Amniotic epithelial cell (primary cell): ENCODE measurements at regions not wholly inside any gene's neighbourhood (a gene's known extent, or its start where the extent isn't known, plus 50 kb on each side); places are given as distances from the start of the nearest gene placed in this dataset.
"Not testable (repeated sequence)": the region's sequence is repeated elsewhere in the genome, so short reads cannot be mapped to it uniquely, and the experiment has no call there.

Experiments used
- DNase-seq: peaks from one replicate; pipeline ENCODE4 v3.0.0-alpha.2; 2010; ENCODE audit warnings: low read depth

- DNase-seq = no peak
Observed at GRCh38 chr1:199791495-199791894, 236.0 kb upstream of the NR5A2 start.

- no peak for DNase-seq
Observed at GRCh38 chr1:199792874-199793273, 234.6 kb upstream of the NR5A2 start.

- peak; percentile 58 for DNase-seq
Observed at GRCh38 chr1:199794105-199794863, 233.2 kb upstream of the NR5A2 start.

DNA sequence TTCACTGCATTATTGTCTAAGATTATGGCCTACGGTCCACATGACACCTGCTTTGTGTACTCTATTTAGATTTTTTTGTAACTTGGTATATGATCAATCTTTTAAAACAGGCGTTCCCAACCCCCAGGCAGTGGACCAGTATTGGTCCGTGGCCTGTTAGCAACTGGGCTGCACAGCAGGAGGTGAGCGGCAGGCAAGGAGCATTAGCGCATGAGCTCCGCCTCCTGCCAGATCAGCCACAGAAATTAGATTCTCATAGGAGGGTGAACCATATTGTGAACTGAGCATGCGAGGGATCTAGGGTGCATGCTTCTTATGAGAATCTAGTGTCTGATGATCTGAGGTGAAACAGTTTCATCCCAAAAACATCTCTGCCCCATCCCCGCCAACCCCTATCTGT is 228.4 kb upstream of the NR5A2 start:
- DNase-seq = no peak

DNA sequence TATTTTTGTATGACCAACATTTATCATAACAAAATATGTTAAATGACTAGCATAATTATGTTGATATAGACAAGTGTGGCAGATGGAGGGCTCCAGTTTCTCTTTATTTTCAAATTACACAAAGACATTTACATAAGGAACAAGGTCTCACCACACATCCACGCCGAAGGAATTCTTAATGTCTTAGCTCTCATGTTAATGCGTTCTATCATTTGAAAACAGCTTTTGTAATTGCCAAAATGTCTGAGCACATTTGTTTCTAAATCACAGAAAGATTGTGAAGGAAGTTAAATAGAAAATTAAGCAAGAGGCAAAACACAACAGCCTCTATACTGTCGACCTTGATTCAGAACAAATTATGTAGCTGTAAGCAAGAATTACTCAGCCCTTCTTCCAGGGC is 223.0 kb upstream of the NR5A2 start:
- DNase-seq = peak; percentile 37

GRCh38 chr1:199808110-199808870 is 219.2 kb upstream of the NR5A2 start:
- DNase-seq = no peak

- DNase-seq = no peak
Observed at GRCh38 chr1:199809311-199809710, 218.2 kb upstream of the NR5A2 start.

DNA sequence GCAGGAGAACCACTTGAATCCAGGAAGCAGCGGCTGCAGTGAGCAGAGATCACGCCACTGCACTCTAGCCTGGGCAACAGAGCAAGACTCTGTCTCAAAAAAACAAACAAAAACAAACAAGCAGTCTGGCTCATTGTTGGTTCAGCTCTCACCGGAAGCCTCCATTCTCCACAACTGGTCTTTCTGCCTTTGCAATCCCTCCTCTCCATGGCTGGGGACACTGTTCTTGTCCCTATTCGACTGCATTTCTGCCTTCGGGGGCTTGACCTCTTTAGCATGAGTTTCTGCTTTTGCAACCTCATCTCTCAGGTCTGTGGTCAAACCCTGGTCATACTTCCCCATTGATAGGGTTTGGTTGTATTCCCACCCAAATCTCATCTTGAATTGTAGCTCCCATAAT is 216.3 kb upstream of the NR5A2 start:
- DNase-seq = no peak

DNA sequence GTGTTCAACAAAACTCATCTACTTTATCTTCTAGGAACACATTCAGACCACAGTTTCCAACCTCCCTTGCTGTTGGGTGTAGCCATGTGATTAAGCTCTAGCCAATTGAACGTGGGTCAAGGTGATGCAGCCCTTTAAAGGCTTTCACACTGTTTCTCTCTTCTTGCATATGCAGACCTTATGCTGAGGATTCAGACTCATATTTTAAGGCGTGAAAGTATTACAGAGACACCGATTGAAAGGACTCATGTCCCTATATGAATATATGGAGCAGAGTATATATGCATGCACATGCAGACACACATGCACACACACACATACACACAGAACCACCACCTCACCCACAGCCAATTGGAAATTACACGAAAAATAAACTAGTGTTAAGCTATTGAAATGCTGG is 214.3 kb upstream of the NR5A2 start:
- no peak for DNase-seq

- no peak for DNase-seq
Observed at GRCh38 chr1:199815947-199816346, 211.6 kb upstream of the NR5A2 start.

GRCh38 chr1:199817266-199817665 is 210.2 kb upstream of the NR5A2 start:
- DNase-seq = no peak

DNA sequence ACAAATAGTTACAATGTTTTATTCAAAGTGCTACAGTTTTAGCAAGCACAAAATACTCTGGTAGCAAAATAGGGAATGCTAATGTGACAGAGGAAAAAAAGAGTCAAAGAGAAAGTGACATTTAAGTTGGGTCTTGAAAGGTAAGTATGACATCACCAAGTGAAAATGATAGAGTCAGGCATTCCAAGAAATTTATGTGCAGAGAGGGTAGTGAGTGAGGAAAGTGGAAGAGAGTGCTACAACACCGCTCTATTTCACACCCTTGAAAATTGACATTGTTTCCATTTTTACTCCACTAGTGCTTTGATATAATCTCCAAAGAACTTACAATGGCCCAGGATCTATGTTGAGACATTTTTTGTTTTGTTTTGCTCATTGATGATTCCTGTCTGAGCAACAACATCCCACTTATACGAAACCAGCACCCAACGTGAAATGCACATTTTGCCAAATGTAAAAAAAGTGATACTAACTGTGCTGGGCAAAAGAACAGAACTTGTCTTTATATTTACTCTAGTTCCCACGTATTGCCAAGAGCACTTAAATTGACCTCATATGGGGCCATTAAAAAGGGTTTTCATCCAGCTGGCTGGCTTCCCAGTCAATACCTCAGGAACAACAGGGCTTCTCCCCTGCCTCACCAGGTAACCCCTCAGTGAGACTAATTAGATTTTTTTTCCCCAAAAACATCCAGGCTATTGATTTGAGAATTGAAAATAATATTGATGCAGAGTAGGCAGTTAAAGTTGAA is 206.3 kb upstream of the NR5A2 start:
- no peak for DNase-seq

- DNase-seq = no peak
Observed at GRCh38 chr1:199832451-199832850, 195.1 kb upstream of the NR5A2 start.

GRCh38 chr1:199834711-199835110 is 192.8 kb upstream of the NR5A2 start:
- no peak for DNase-seq

DNA sequence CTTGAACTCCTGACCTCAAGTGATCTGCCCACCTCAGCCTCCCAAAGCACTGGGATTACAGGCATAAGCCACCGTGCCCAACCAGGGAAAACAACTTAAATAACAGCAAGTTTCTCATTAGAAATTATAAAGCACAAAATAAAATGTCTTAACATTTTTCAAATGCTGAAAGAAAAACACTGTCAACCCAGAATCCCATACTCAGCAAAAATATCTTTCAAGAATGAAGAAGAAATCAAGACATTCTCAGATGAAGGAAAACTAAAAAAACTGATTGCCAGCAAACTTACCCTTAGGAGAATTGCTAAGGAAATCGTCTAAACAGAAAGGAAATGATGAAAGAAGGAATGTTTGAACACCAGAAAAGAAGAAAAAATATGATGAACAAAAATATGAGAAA is 191.1 kb upstream of the NR5A2 start:
- no peak for DNase-seq

DNA sequence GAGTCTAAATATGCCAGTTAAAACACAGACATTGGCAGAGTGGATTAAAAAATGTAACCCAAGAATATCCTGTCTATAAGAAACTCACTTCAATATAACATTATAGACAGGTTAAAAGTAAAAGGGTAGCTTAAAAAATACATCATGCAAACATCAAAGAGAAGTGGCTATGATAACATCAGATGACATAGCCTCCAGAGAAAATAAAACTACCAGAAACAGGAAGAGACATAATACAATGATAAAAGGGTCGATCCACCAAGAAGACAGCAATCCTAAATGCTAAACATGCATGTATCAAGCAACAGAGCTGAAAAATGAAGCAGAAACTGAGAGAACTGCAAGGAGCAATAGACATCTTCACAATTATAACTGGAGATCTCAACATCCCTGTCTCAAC is 190.2 kb upstream of the NR5A2 start:
- no peak for DNase-seq

DNA sequence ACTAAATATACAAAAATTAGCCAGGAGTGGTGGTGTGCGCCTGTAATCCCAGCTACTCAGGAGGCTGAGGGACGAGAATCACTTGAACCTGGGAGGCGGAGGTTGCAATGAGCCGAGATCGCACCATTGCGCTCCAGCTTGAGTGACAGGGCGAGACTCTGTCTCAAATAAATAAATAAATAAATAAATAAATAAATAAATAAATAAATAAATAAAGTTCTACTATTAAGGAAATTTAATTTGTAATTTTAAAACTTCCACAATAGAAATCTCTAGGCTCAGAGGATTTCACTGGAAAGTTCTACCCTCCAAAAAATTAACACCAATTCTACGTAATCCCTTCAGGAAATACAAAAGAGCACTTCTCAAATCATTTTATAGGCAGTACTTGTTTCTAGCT is 187.9 kb upstream of the NR5A2 start:
- DNase-seq = not testable (repeated sequence)

GRCh38 chr1:199843096-199843495 is 184.4 kb upstream of the NR5A2 start:
- not testable (repeated sequence) for DNase-seq

- peak; percentile 89 for DNase-seq
Observed at GRCh38 chr1:199843861-199844260, 183.6 kb upstream of the NR5A2 start.

DNA sequence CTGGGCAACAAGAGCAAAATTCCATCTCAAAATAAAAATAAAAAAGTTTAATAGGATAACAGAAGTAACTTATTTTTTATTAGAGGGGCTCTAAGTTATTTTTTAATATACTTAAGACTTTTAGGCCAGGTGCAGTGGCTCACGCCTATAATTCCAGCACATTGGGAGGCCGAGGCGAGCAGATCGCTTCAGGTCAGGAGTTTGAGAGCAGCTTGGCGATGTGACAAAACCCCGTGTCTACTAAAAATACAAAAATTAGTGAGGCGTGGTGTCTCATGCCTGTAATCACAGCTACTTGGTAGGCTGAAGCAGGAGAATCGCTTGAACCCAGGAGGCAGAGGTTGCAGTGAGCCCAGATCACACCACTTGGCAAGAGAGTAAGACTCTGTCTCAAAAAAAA is 180.5 kb upstream of the NR5A2 start:
- no peak for DNase-seq

DNA sequence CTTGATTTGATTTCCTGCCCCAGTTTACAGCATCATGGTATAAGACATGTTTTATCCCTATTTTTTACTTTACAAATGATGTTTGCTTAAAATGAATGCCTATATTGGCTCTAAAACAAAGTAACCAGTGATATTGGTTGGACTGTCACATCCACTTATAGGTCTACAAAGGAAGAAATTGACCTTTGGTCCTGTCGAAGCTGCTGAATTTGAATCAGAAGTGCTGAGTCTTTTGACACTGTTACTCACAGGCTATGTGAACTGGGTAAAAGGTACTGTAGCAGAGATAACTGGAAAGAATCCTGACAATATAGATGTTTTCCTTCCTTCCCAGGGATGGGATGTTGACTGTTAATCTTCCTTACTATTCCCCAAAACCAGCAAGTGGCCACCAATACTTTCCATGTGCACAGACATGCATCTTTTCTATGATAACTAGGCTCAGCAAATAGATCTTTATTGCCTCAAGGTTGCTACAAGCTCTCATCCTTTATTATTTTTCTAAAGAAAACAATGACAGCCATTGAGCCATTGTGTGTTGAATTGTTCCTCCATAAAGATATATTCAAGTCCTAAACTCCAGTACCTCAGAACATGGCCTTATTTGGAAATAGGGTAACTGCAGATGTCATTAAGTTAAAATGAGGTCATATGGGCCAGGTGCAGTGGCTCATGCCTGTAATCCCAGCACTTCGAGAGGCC is 175.9 kb upstream of the NR5A2 start:
- DNase-seq = no peak

DNA sequence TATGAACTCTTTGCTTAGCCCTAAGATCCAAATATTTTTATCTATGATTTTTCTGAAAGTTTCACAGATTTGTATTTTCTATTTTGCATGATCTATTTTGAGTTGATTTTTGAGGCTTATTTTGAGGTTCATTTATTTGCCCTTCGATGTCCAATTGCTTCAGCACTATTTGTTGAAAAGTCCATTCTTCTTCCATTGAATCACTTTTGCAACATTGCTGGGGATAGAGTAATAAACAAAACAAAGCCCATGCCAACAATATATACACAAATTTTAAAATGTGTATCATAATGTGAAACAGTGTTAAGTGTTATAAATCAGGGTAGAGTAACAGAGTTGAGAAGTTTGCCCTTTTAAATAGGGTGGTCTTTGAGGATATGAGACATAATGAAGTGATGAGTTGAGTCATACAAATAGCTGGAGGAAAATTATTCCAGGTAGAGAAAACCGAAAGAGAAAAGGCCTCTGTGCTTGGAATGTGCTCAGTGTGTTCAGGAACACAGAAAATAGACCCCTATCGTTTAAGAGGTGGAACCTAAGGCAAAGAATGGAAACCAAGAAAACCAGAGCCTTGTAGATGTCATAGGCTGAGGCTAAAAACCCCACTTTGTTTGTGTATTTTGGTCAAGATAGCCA is 172.7 kb upstream of the NR5A2 start:
- no peak for DNase-seq
